ENCODE measurements at regions not wholly inside any gene's neighbourhood (a gene's known extent, or its start where the extent isn't known, plus 50 kb on each side); places are given as distances from the start of the nearest gene placed in this dataset.

DNA sequence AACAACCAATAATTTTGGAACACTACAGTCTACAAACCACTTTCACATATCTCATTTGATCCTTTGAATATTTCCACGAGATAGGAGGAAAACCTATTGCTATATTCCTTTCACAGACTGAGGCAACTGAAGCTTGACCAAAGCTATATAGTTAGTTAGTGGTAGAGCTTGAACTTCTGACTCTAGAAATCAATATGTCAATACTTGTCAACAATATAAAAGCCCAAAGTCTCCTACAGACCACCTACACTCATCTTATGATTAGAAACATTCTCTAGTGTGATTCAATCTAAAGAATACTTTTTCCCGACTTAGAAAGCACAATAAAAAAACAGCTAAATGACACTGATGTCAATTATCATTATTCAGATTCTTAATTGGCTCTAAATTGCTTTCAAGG is 139.4 kb downstream of the RPS29 start:
- TF ChIP-seq, protein P1, sequence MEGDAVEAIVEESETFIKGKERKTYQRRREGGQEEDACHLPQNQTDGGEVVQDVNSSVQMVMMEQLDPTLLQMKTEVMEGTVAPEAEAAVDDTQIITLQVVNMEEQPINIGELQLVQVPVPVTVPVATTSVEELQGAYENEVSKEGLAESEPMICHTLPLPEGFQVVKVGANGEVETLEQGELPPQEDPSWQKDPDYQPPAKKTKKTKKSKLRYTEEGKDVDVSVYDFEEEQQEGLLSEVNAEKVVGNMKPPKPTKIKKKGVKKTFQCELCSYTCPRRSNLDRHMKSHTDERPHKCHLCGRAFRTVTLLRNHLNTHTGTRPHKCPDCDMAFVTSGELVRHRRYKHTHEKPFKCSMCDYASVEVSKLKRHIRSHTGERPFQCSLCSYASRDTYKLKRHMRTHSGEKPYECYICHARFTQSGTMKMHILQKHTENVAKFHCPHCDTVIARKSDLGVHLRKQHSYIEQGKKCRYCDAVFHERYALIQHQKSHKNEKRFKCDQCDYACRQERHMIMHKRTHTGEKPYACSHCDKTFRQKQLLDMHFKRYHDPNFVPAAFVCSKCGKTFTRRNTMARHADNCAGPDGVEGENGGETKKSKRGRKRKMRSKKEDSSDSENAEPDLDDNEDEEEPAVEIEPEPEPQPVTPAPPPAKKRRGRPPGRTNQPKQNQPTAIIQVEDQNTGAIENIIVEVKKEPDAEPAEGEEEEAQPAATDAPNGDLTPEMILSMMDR (conservative IDR thresholded peaks at IDR 0.05 in 1 of 2, IDR thresholded peaks at IDR 0.05 in 1 of 2; ENCODE audit: extremely low read depth in 1 of 2, insufficient read depth in 1 of 2, low read depth in 1 of 2, low read length in 2 of 2) = no peak
- TF ChIP-seq EZH2 (IDR thresholded peaks at IDR 0.05; ENCODE audit: borderline replicate concordance, low read length) = no peak

Data from mammary epithelial cell (primary cell).